GM23338 (cell line): ENCODE measurements at regions not wholly inside any gene's neighbourhood (a gene's known extent, or its start where the extent isn't known, plus 50 kb on each side); places are given as distances from the start of the nearest gene placed in this dataset.

Experiments used
- CREB1 ChIP-seq: fragments of 250-450 bp; sonication (Bioruptor Pico); IDR thresholded peaks from 2 replicates; pipeline ENCODE4 v1.5.0; 2020; ENCODE audit warnings: low read depth, mild to moderate bottlenecking, moderate library complexity
- EZH2 ChIP-seq: fragments of 200-600 bp; sonication (generic); IDR thresholded peaks from one replicate; pipeline ENCODE4 v1.8.0; 2017; ENCODE audit warnings: antibody characterized with exemption, mild to moderate bottlenecking, low read depth; ENCODE audit not compliant: unreplicated experiment
- EZH2phosphoT487 ChIP-seq: fragments of 200-600 bp; sonication (generic); IDR thresholded peaks from one replicate; pipeline ENCODE4 v1.8.1; 2018; ENCODE audit warnings: antibody characterized with exemption; ENCODE audit not compliant: unreplicated experiment
- JUNB ChIP-seq: IDR thresholded peaks from one replicate; pipeline ENCODE4 v1.6.1; 2016; ENCODE audit warnings: antibody characterized with exemption; ENCODE audit not compliant: unreplicated experiment
- NANOG ChIP-seq: IDR thresholded peaks from 2 replicates; pipeline ENCODE4 v1.6.1; 2016; ENCODE audit warnings: antibody characterized with exemption, borderline replicate concordance
- POLR2AphosphoS5 ChIP-seq: IDR thresholded peaks from 2 replicates; pipeline ENCODE4 v1.6.1; 2016; ENCODE audit warnings: antibody characterized with exemption, low read depth
- TF ChIP-seq, protein P1 (sequence below), 2 experiments: fragments of 200-600 bp in 1 of 2; sonication (generic) in 1 of 2; conservative IDR thresholded peaks; 2 replicates each; pipeline versions ENCODE4 v1.5.1 to v1.6.1; 2016 to 2017; ENCODE audit warnings: antibody characterized with exemption in 2 of 2, low read depth in 2 of 2, mild to moderate bottlenecking in 2 of 2, moderate library complexity in 1 of 2
- TF ChIP-seq, protein P2 (sequence below): IDR thresholded peaks from 2 replicates; pipeline ENCODE4 v1.6.1; 2016; ENCODE audit warnings: antibody characterized with exemption
- TF ChIP-seq, protein P3 (sequence below): IDR thresholded peaks from one replicate; pipeline ENCODE4 v1.6.1; 2018; ENCODE audit warnings: antibody characterized with exemption; ENCODE audit not compliant: unreplicated experiment
- TF ChIP-seq, protein P4 (sequence below): fragments of 250-450 bp; sonication (Bioruptor Pico); IDR thresholded peaks from 2 replicates; pipeline ENCODE4 v1.5.0; 2020; ENCODE audit warnings: mild to moderate bottlenecking, moderate library complexity

DNA sequence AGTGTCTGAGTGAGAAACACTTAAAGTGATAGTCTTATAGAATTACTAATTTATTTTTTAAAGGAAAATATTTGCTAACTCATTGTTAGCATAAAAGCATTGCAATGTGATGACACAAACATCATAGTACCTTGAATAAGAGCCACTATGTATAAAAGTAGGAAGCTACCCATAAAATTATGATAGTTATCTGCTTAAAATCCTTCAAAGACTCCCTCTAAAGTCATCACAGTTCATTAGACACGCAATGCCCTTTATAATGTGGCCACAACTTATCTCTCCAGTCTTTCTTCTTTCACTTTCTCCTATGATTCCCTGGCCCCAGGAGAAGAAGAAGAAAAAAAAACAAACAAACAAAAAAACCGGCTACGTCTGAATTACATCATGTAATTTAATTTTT, 1144.0 kb upstream of the NUDT12 start:
- TF ChIP-seq, protein P1, sequence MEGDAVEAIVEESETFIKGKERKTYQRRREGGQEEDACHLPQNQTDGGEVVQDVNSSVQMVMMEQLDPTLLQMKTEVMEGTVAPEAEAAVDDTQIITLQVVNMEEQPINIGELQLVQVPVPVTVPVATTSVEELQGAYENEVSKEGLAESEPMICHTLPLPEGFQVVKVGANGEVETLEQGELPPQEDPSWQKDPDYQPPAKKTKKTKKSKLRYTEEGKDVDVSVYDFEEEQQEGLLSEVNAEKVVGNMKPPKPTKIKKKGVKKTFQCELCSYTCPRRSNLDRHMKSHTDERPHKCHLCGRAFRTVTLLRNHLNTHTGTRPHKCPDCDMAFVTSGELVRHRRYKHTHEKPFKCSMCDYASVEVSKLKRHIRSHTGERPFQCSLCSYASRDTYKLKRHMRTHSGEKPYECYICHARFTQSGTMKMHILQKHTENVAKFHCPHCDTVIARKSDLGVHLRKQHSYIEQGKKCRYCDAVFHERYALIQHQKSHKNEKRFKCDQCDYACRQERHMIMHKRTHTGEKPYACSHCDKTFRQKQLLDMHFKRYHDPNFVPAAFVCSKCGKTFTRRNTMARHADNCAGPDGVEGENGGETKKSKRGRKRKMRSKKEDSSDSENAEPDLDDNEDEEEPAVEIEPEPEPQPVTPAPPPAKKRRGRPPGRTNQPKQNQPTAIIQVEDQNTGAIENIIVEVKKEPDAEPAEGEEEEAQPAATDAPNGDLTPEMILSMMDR (conservative IDR thresholded peaks at IDR 0.05; ENCODE audit: low read depth in 2 of 2), result no peak
- TF ChIP-seq EZH2phosphoT487 (no peak), NANOG (no peak), EZH2 (no peak), POLR2AphosphoS5 (no peak), JUNB (no peak), CREB1 (CRISPR knock-in tag) (no peak)
- TF ChIP-seq, protein P2, sequence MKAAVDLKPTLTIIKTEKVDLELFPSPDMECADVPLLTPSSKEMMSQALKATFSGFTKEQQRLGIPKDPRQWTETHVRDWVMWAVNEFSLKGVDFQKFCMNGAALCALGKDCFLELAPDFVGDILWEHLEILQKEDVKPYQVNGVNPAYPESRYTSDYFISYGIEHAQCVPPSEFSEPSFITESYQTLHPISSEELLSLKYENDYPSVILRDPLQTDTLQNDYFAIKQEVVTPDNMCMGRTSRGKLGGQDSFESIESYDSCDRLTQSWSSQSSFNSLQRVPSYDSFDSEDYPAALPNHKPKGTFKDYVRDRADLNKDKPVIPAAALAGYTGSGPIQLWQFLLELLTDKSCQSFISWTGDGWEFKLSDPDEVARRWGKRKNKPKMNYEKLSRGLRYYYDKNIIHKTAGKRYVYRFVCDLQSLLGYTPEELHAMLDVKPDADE, result no peak
- TF ChIP-seq, protein P3, sequence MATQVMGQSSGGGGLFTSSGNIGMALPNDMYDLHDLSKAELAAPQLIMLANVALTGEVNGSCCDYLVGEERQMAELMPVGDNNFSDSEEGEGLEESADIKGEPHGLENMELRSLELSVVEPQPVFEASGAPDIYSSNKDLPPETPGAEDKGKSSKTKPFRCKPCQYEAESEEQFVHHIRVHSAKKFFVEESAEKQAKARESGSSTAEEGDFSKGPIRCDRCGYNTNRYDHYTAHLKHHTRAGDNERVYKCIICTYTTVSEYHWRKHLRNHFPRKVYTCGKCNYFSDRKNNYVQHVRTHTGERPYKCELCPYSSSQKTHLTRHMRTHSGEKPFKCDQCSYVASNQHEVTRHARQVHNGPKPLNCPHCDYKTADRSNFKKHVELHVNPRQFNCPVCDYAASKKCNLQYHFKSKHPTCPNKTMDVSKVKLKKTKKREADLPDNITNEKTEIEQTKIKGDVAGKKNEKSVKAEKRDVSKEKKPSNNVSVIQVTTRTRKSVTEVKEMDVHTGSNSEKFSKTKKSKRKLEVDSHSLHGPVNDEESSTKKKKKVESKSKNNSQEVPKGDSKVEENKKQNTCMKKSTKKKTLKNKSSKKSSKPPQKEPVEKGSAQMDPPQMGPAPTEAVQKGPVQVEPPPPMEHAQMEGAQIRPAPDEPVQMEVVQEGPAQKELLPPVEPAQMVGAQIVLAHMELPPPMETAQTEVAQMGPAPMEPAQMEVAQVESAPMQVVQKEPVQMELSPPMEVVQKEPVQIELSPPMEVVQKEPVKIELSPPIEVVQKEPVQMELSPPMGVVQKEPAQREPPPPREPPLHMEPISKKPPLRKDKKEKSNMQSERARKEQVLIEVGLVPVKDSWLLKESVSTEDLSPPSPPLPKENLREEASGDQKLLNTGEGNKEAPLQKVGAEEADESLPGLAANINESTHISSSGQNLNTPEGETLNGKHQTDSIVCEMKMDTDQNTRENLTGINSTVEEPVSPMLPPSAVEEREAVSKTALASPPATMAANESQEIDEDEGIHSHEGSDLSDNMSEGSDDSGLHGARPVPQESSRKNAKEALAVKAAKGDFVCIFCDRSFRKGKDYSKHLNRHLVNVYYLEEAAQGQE, result no peak
- TF ChIP-seq, protein P4, sequence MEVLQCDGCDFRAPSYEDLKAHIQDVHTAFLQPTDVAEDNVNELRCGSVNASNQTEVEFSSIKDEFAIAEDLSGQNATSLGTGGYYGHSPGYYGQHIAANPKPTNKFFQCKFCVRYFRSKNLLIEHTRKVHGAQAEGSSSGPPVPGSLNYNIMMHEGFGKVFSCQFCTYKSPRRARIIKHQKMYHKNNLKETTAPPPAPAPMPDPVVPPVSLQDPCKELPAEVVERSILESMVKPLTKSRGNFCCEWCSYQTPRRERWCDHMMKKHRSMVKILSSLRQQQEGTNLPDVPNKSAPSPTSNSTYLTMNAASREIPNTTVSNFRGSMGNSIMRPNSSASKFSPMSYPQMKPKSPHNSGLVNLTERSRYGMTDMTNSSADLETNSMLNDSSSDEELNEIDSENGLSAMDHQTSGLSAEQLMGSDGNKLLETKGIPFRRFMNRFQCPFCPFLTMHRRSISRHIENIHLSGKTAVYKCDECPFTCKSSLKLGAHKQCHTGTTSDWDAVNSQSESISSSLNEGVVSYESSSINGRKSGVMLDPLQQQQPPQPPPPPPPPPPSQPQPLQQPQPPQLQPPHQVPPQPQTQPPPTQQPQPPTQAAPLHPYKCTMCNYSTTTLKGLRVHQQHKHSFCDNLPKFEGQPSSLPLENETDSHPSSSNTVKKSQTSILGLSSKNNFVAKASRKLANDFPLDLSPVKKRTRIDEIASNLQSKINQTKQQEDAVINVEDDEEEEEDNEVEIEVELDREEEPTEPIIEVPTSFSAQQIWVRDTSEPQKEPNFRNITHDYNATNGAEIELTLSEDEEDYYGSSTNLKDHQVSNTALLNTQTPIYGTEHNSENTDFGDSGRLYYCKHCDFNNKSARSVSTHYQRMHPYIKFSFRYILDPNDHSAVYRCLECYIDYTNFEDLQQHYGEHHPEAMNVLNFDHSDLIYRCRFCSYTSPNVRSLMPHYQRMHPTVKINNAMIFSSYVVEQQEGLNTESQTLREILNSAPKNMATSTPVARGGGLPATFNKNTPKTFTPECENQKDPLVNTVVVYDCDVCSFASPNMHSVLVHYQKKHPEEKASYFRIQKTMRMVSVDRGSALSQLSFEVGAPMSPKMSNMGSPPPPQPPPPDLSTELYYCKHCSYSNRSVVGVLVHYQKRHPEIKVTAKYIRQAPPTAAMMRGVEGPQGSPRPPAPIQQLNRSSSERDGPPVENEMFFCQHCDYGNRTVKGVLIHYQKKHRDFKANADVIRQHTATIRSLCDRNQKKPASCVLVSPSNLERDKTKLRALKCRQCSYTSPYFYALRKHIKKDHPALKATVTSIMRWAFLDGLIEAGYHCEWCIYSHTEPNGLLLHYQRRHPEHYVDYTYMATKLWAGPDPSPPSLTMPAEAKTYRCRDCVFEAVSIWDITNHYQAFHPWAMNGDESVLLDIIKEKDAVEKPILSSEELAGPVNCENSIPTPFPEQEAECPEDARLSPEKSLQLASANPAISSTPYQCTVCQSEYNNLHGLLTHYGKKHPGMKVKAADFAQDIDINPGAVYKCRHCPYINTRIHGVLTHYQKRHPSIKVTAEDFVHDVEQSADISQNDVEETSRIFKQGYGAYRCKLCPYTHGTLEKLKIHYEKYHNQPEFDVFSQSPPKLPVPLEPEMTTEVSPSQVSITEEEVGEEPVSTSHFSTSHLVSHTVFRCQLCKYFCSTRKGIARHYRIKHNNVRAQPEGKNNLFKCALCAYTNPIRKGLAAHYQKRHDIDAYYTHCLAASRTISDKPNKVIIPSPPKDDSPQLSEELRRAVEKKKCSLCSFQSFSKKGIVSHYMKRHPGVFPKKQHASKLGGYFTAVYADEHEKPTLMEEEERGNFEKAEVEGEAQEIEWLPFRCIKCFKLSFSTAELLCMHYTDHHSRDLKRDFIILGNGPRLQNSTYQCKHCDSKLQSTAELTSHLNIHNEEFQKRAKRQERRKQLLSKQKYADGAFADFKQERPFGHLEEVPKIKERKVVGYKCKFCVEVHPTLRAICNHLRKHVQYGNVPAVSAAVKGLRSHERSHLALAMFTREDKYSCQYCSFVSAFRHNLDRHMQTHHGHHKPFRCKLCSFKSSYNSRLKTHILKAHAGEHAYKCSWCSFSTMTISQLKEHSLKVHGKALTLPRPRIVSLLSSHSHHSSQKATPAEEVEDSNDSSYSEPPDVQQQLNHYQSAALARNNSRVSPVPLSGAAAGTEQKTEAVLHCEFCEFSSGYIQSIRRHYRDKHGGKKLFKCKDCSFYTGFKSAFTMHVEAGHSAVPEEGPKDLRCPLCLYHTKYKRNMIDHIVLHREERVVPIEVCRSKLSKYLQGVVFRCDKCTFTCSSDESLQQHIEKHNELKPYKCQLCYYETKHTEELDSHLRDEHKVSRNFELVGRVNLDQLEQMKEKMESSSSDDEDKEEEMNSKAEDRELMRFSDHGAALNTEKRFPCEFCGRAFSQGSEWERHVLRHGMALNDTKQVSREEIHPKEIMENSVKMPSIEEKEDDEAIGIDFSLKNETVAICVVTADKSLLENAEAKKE (CRISPR knock-in tag), result no peak
